PC-9 (cell line): ENCODE measurements at regions not wholly inside any gene's neighbourhood (a gene's known extent, or its start where the extent isn't known, plus 50 kb on each side); places are given as distances from the start of the nearest gene placed in this dataset.

Experiments
- CTCF ChIP-seq: fragments of 200-600 bp; sonication (generic); conservative IDR thresholded peaks from 2 replicates; pipeline ENCODE4 v1.6.1; 2017; ENCODE audit warnings: mixed run types, antibody characterized with exemption, mild to moderate bottlenecking, moderate library complexity
- EZH2 ChIP-seq: fragments of 200-600 bp; sonication (generic); IDR thresholded peaks from 2 replicates; pipeline ENCODE4 v1.8.0; 2017; ENCODE audit warnings: antibody characterized with exemption, low read depth

GRCh38 chr3:70531063-70531657 lies 218.7 kb upstream of the MDFIC2 start:
- TF ChIP-seq CTCF (peak; percentile 60; the same call in 1 of the 2 replicates), EZH2 (no peak)
